ENCODE measurements at regions not wholly inside any gene's neighbourhood (a gene's known extent, or its start where the extent isn't known, plus 50 kb on each side); places are given as distances from the start of the nearest gene placed in this dataset.
"Not testable (repeated sequence)": the region's sequence is repeated elsewhere in the genome, so short reads cannot be mapped to it uniquely, and the experiment has no call there.

DNA sequence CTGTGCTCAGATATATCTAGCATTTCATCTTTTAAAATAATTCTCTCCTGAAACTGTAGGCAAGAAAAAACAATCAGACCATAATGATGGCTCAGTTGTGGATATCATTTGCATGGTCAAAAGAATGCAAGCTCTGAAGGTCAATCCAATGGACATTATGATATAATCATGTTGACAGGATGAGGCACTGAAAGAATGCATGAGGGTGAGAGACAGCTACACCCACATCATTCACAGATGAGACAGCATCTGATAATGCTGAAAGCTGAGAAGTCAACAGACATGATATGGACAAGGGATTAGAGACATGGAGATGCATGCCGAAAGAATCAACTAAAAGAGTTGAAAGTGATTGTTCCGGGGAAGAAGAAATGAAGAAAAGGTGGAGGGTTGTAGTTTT is 346.4 kb upstream of the CDH5 start:
- no peak for DNase-seq (ENCODE audit: insufficient read length, low spot score)
- FAIRE-seq, result no peak
- no peak for TF ChIP-seq CTCF (IDR thresholded peaks at IDR 0.05; ENCODE audit: insufficient read depth, missing control alignments)

- FAIRE-seq; DNase-seq (ENCODE audit: insufficient read length, low spot score): not testable (repeated sequence)
These were observed 347.0 kb upstream of the CDH5 start for GRCh38 chr16:66019502-66019901.

DNA sequence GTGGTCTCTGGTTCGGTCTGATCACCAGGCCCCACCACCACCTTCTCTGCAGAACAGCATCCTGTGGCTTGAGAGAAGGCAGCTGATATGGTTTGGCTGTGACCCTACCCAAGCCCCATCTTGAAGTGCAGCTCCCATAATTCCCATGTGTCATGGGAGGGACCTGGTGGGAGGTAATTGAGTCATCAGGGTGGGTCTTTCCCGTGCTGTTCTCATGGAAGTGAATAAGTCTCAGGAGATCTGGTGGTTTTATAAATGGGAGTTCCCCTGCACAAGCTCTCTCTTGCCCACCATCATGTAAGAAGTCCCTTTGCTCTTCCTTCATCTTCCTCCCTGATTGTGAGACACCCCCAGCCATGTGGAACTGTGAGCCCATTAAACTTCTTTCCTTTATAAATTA is 352.3 kb upstream of the CDH5 start:
- no peak for FAIRE-seq
- no peak for DNase-seq (ENCODE audit: insufficient read length, low spot score)
- no peak for TF ChIP-seq CTCF (IDR thresholded peaks at IDR 0.05; ENCODE audit: insufficient read depth, missing control alignments)

DNA sequence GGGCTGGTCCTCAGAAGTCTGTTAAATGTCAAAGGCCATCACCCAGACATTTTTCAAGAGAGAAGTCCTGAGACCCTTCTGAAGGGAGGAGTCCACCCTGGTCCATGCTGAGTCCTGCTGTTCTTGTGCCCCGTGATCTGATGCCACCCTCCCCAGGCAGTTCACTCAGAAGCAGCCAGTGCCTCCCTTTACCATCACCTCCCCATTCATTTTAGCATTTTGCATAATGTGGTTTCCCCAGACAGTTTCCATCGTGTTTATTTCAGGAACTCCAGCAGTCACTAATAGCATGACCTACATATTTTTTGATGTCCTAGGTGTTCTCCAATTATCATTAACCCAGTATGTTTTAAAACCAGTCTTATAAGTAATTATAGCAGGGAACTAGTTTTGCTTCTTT is 353.0 kb upstream of the CDH5 start:
- DNase-seq (ENCODE audit: insufficient read length, low spot score) (no peak), FAIRE-seq (no peak)
- TF ChIP-seq CTCF (IDR thresholded peaks at IDR 0.05; ENCODE audit: insufficient read depth, missing control alignments), result no peak

DNA sequence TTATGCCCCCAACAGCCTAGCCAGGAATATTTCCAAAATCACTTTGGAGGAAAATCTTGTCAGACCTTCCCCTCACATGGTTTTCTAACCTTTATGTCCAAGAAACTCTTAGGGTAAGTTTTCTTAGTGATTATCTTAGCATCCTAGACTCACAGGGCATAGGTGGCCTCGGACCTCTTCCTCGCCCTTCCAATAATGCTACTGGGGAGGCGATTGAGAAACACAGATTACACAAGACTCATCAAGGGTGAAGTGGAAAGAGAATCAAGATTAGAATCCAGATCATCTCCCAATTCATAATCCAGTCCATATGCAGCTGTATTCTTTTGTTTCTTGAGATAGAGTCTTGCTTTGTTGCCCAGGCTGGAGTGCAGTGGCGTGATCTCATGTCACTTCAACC is 358.4 kb upstream of the CDH5 start:
- FAIRE-seq, result no peak
- no peak for TF ChIP-seq CTCF (IDR thresholded peaks at IDR 0.05; ENCODE audit: insufficient read depth, missing control alignments)
- DNase-seq (ENCODE audit: insufficient read length, low spot score), result no peak

DNA sequence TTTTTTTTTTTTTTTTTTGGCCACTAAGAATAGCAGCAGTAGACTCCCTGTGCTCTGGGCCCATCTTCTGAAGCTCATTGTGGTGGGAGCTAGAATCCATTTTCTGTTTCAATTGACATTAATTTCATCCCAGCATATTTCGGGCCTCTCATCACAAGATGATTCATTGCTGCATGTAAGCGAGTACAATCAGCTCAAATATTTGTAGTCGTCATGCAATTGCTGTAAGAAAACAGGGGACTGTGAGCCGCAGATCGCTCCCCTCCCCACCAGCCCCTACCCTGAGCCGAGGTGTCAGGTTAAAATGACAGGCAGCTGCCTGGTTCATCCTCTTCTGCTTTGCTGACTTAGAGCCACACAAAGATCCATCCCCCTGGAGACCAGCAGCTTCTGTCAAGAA is 358.8 kb upstream of the CDH5 start:
- DNase-seq (ENCODE audit: insufficient read length, low spot score), result no peak
- no peak for TF ChIP-seq CTCF (IDR thresholded peaks at IDR 0.05; ENCODE audit: insufficient read depth, missing control alignments)
- FAIRE-seq, result no peak

DNA sequence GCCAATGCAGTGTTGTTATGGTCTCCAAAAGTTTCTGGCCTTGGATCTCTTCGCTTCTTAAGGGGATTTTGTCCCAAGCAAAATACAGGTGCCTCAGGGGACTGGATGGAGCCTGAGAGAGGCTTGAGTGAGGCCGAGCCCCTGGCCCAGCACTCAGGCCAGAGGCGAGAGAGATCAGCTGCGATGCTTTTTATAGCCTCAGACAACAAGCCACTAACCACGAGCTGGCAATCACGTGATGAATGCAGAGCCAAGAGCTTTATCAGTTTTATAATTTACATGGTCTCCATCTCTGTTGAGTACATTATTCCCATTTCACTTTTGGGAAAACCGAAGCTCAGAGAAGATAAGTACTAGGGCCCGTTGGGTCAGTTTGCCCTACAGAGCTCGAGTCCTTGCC is 360.0 kb upstream of the CDH5 start:
- DNase-seq (ENCODE audit: insufficient read length, low spot score) (no peak), FAIRE-seq (no peak)
- TF ChIP-seq CTCF (IDR thresholded peaks at IDR 0.05; ENCODE audit: insufficient read depth, missing control alignments), result no peak

DNA sequence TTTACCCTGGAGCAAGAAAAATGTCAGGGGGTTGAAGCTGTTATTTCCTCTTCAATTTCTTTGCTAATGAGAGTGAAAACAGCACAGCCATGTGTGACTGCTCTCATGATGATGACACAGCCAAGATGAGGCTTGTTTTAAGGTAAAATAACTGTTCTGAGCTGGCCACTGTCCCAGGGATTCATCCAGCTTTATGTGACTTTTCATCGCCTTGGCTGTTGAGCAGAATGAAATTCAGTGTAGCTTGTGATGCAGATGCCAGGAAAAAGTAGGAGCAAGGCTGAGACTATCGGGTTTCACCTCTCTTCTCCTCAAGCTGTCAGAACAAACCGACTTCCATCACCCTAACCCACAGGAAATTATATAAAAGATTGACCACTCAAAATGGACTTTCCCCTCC is 361.8 kb upstream of the CDH5 start:
- DNase-seq (ENCODE audit: insufficient read length, low spot score) (no peak), FAIRE-seq (no peak)
- TF ChIP-seq CTCF (IDR thresholded peaks at IDR 0.05; ENCODE audit: insufficient read depth, missing control alignments), result no peak

Data from D721Med (cell line).